ENCODE measurements at regions not wholly inside any gene's neighbourhood (a gene's known extent, or its start where the extent isn't known, plus 50 kb on each side); places are given as distances from the start of the nearest gene placed in this dataset.

- DNase-seq, result no peak
These were observed 238.4 kb downstream of the PLPP3 start for GRCh38 chr1:56340977-56341376.

GRCh38 chr1:56339786-56340465 is 239.4 kb downstream of the PLPP3 start:
- no peak for DNase-seq

DNA sequence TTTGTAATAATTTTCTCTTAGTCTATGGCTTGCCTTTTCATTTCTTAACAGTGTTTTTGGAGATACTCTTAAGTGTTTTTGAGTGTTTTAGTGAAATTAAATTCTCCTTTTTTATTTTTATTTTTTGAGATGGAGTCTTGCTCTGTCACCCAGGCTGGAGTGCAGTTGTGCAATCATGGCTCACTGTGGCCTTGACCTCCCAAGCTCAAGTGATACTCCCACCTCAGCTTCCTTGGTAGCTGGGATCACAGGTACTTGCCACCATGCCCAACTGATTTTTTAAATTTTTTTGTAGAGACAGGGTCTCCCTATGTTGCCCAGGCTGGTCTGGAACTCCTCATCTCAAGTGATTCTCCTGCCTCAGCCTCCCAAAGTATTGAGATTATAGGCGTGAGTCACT is 240.3 kb downstream of the PLPP3 start:
- DNase-seq, result no peak

DNA sequence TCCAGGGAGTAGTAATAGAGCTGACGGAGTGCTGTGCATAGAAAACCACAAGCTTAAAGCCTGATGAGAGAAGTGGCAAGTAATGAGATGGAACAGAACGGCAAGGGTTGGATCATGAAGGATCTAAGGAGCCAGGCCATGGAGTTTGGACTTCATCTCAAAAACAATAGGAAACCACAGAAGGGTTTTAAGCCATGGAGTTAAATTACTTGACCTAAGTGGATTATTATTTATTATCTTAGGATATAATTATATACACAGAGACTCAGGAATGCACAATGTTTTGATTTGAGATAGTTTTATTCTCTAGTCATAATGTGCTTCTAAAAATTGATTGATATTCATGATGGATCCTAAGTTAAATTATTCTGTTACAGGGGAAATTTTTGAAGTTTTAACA is 242.4 kb downstream of the PLPP3 start:
- no peak for DNase-seq

- no peak for DNase-seq
These were observed 244.0 kb downstream of the PLPP3 start for GRCh38 chr1:56335394-56335793.

DNA sequence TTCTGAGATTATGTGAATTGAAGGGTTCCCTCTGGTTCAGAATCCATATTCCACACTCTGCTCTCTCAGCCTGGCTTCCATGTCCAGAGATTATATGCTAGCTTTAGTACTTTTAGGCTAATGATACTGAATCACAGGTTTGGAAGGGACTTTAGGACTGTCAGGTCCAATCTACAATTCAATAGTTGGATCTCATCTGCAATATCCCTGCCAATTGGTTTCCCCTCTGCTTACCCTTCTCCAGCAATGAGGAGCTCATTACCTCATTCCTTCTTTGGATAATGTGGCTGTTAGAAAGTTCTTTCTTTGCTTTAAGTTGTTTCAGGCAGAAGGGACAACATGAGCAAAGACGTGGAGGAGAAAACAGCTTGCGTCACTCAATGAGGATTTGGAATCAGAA is 245.3 kb downstream of the PLPP3 start:
- no peak for DNase-seq

- DNase-seq, result no peak
These were observed 245.9 kb downstream of the PLPP3 start for GRCh38 chr1:56333461-56333860.

- no peak for DNase-seq
These were observed 247.3 kb downstream of the PLPP3 start for GRCh38 chr1:56331892-56332567.

- DNase-seq, result no peak
These were observed 248.0 kb downstream of the PLPP3 start for GRCh38 chr1:56331207-56331891.

GRCh38 chr1:56330391-56331026 is 248.9 kb downstream of the PLPP3 start:
- DNase-seq, result no peak

DNA sequence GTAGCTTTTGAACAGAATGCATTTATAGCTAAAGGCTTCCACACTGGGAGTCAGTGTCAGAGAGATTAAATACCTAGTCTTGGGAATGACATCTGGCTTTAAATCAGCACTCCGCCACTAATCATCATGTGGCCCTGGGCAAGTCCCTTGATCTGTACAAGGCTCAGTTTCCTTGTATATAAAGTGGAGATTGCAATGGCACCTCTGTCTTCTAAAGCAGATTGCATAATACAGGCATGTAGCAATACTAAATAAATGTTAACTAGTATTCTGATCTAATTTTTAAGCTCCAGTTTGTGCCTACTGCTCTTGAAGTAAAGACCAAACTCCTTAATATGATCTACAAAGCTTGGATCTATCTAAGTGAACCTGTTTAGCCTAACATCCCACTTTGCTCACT is 249.4 kb downstream of the PLPP3 start:
- DNase-seq, result no peak

DNA sequence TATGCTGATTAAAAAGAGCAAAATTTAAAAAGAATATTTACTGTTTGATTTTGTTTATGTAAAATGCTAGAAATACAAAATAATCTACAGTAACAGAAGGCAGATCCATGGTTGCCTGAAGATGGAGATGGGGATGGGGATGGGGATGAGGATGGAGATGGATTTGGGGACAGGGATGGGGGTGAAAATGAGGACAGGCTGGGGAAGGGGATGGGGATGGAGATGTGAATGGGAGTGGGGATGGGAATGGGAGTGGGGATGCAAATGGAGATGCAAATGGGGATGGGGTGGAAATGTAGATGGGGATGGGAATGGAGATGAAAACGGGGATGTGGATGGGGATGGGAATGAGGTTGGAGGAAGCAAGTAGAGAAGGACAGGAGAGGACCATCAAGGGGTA is 252.2 kb downstream of the PLPP3 start:
- no peak for DNase-seq

GRCh38 chr1:56326056-56326455 is 253.3 kb downstream of the PLPP3 start:
- DNase-seq, result no peak

DNA sequence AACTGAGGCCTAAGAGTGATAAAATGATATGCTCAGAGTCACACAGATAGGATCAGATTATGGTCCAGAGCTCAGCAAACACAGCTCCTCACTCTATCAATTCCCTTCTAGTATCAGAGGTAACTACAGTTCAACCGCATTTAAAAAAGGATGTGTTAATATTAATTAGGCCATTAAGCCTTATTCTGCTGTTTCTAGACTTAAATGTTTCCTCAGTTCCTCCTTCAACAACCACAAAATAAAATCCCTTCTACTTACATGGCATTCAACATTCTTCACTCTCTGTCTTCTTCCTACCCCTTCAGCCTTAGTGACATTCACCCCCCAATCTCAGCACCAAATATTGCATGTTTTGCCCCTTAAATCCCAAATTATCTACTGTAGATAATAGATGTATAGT is 254.9 kb downstream of the PLPP3 start:
- DNase-seq, result no peak

- DNase-seq, result no peak
These were observed 257.2 kb downstream of the PLPP3 start for GRCh38 chr1:56322211-56322610.

GRCh38 chr1:56321150-56321490 is 258.2 kb downstream of the PLPP3 start:
- no peak for DNase-seq

DNA sequence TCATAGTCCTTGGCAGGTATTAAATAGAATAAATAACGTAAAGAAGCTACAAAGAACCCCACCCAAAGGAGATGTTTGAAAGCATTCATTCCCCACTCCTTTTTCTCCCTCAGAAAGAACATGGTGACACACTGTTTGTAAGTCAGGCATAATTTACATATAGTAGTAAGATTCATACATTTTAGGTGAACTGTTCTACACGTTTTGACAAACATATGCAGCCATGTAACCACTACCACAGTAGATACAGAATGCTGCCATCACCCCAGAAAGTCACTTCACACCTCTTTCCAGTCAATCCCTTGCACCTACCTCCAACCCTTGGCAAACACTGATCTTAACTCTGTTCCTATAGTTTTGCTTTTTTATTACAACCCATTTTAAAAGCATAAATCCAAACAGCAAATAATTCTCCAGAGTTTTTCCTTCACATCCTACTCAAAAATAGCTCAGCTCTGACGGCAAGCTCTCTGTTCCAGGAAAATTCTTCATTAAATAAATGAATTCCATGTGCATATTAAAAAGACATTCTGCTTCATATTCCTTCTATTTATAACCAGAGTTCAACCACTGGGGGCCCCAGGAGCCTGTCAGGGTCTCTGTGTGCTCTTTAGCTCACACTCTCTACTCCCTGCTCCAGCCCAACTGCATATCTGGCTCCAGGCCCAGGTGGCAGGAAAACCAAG is 258.8 kb downstream of the PLPP3 start:
- no peak for DNase-seq

DNA sequence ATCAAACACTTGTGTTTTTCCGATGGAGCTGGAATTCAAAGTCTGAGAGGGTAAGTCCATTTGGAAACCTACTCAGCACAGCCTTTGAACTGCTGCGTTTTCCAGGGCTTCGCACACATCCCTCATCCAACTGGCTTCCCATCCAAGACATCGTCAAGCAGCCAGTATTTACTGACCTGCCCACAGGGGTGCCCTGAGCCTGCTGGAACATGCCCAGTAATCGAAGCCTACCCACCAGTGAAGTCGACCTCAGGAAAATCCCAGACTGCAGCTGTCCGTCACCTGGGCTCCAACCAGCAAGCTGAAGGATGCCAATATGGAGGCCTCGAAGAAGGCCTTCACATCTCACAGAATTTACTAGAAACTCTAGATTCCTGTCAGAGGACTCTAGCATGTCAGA is 261.6 kb downstream of the PLPP3 start:
- no peak for DNase-seq

DNA sequence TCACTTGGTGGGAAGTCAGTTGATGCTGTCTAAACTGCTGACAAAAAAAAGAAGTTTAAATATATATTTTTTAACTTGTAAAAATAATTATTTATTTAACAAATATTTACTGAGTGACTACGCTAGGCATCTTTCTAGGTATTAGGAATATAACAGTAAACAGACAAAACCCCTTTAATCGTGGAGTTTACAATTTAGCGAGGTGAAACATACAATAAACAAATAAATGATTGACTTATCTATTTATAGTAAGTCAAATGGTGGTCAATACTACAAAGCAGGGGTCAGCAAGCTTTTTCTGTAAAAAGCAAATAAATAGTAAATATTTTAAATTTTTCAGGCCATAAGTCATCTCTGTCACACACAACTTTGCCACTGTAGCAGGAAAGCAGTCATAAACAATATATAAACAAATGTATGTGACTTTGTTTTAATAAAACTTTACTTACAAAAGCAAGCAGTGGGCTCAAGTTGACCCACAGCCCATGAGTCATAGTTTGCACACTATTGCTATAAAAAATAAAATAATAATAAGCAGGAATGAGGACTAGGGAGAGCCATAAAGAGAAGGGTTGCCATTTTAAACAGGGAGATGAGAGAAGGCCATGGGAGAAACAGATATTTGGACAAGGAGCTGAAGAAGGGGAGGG is 263.9 kb downstream of the PLPP3 start:
- DNase-seq, result no peak

- DNase-seq, result no peak
These were observed 265.8 kb downstream of the PLPP3 start for GRCh38 chr1:56313560-56313959.

- no peak for DNase-seq
These were observed 267.6 kb downstream of the PLPP3 start for GRCh38 chr1:56311766-56312165.

- no peak for DNase-seq
These were observed 268.4 kb downstream of the PLPP3 start for GRCh38 chr1:56310945-56311344.

- DNase-seq, result no peak
These were observed 270.3 kb downstream of the PLPP3 start for GRCh38 chr1:56309065-56309464.
